Epithelial cell of esophagus (primary cell): ENCODE measurements at regions not wholly inside any gene's neighbourhood (a gene's known extent, or its start where the extent isn't known, plus 50 kb on each side); places are given as distances from the start of the nearest gene placed in this dataset.

Experiments used
- DNase-seq: peaks from one replicate; pipeline ENCODE4 v3.0.0; 2010; ENCODE audit warnings: low read depth
- H3K4me3 ChIP-seq: 2 replicates; pipeline ENCODE4 v1.5.1; 2011; ENCODE audit warnings: mild to moderate bottlenecking, low read length, control low read depth
- TF ChIP-seq, protein P1 (sequence below): IDR thresholded peaks from 2 replicates; pipeline ENCODE4 v1.5.1; 2011; ENCODE audit warnings: low read depth, mild to moderate bottlenecking, low read length, control low read depth, inconsistent platforms; ENCODE audit not compliant: insufficient read depth; ENCODE audit errors: missing control alignments

DNA sequence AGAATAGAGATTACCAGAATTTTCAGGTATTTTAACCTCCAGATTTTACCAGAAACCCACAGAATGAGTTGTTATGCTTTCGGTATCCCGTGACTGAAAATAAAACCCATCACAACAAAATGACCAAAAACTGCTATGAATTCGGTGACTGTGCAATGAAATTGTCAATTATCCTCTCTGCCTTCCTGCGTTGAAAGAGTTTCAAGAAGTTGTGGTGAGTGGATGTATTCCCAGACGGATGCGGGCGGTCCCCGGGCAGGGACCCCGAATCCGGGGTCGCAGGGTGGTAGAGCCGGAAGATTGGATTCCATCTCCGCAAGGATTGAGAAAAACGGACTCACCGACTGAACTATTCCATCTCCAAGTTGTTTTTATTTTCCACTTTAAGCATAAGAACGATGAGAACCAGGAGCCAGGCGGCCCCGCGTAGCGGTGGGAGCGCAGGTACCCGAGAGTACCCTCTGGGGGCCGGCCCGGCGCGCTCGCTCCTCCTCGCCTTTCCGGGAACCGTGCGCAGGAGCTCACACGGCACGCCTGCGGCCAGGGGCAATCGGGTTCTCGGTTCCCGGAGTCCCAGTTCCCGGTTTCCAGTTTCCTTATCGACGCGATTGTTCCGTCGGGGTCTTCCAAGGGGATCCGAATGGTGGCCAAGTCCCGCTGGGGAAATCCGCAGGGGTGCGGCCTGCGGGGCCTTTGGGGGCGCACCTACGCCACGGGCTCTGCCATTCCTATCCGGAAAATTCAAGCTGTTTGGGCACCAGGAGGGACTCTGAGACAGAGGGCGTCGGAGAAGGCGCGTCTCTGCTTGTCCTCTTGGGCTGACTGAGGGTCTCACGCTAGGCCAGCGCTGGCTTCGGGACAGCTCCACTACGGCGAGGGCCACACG lies 104.9 kb upstream of the PRDM1 start:
- DNase-seq = peak; percentile 16
- TF ChIP-seq, protein P1, sequence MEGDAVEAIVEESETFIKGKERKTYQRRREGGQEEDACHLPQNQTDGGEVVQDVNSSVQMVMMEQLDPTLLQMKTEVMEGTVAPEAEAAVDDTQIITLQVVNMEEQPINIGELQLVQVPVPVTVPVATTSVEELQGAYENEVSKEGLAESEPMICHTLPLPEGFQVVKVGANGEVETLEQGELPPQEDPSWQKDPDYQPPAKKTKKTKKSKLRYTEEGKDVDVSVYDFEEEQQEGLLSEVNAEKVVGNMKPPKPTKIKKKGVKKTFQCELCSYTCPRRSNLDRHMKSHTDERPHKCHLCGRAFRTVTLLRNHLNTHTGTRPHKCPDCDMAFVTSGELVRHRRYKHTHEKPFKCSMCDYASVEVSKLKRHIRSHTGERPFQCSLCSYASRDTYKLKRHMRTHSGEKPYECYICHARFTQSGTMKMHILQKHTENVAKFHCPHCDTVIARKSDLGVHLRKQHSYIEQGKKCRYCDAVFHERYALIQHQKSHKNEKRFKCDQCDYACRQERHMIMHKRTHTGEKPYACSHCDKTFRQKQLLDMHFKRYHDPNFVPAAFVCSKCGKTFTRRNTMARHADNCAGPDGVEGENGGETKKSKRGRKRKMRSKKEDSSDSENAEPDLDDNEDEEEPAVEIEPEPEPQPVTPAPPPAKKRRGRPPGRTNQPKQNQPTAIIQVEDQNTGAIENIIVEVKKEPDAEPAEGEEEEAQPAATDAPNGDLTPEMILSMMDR = no peak
- peak overlapping the region; percentile 36 for H3K4me3 ChIP-seq

DNA sequence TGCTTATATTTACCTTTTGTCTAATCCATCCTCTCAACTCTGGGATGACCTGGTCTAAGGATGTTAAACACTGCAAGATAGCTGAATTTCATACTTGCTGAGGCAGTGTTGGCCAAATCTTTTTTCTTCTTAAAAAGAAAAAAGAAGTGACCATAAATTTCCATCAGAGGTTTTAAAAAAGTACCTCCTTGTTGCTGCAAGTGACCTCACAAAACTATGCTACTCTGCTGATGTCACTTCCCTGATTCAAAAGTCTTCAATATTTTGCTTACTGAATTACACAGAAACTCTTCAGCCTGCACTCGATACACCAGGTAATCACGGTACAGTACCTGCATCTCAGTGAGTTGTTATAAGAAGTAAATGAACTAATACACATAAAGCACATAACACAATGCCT lies 107.2 kb upstream of the PRDM1 start:
- H3K4me3 ChIP-seq = no peak overlapping the region
- TF ChIP-seq, protein P1 = no peak
- DNase-seq = no peak

DNA sequence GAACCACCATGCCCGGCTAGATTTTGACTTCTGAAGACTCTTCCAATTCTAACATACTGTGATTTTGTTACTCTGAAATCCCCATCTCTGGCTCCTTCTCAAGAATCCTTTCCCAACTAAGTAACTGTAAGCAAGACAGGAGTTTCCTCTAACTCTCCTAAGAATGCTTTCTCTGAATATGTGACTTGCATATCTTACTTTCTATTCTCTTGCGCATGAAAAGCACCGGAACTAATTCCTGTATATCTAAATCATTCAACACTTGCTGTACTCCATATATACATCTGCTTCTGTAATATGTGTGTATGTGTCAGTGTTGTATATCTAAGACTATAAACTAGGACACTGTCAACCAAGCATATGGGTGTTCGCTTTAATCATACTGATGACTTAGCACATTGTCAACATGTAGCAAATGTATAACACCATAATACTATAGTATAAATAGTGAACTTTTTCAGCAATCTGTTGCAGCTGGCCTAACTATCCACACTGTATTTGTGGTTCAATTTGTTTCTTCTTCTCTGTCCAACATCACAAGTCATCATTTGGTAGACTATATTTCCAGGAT lies 108.1 kb upstream of the PRDM1 start:
- no peak for DNase-seq

DNA sequence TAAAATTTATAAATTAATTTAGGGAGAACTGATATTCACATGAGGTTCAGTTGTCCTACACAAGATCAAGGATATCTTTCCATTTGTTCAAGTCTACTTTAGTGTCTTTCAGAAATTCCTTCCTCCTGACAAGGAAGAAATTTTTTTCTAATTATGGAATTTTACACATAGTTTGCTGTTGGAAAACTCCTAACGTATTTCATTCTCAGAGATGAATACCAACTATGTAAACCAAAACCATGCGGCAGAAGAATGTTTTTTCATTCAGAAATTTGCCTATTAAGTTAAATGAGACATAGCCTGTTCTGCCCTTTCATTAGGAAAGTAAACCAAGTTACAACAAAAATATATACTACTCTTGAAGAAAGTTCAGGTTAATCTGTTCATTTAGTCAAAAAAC lies 111.2 kb upstream of the PRDM1 start:
- TF ChIP-seq, protein P1 = no peak
- no peak for DNase-seq

More for the DNA sequence above, 108.1 kb upstream of the PRDM1 start:
- no peak overlapping the region for H3K4me3 ChIP-seq
- TF ChIP-seq, protein P1 = no peak

DNA sequence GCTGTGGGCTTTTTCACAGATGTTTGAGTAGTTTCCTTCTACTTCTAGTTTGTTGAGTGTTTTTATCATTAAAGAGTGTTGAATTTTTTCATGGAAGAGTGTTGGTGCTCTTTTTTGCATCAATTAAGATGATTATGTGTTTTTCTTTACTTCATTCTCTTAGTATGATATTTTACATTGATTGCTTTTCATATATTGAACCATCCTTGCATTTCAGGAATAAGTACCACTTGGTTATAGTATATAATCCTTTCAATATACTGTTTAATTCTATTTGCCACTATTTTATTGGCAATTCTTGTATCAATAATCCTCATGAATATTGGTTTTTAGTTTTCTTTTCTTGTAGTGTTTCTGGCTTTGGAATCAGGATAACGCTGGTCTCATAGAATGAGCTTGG lies 113.7 kb upstream of the PRDM1 start:
- no peak for DNase-seq
- H3K4me3 ChIP-seq = no peak overlapping the region
- TF ChIP-seq, protein P1 = no peak

More for the DNA sequence above, 111.2 kb upstream of the PRDM1 start:
- no peak overlapping the region for H3K4me3 ChIP-seq

DNA sequence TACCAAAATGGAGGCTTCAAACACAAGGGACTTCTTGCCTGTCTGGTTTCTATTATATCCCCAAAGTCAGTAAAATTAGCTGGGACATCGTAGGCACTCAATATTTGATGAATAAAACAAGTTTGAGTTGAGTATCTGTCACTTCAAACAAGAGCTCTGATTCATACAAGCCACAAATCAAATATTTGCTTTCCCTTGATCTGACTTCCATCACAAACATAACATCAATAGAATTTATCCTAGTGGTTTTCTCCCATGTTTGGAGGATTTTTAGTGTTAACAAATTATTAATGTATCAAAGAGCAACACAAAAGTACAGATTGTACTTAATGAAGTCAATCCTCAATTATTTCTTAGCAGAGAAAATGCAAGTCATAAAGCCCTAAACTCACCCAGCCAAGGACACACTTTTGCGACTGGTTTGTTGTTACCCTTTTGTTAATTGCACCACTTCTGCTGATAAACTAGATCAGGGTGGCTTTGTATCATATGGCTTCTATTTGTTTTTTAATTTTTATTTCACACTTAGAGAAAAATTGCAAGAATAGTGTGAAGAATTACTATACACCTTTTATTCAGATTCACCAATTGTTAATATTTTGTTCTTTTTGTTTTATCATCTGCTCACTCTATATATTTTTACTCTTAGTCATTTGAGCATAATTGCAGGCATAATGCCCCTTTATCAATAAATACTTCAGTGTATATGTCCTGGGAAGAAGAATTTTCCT lies 117.4 kb upstream of the PRDM1 start:
- no peak overlapping the region for H3K4me3 ChIP-seq
- DNase-seq = no peak
- TF ChIP-seq, protein P1 = no peak
